ENCODE measurements at regions not wholly inside any gene's neighbourhood (a gene's known extent, or its start where the extent isn't known, plus 50 kb on each side); places are given as distances from the start of the nearest gene placed in this dataset.
"Not testable (repeated sequence)": the region's sequence is repeated elsewhere in the genome, so short reads cannot be mapped to it uniquely, and the experiment has no call there.

GRCh38 chr4:131603705-131604104, 1545.4 kb upstream of the PCDH10 start:
- no peak for DNase-seq

DNA sequence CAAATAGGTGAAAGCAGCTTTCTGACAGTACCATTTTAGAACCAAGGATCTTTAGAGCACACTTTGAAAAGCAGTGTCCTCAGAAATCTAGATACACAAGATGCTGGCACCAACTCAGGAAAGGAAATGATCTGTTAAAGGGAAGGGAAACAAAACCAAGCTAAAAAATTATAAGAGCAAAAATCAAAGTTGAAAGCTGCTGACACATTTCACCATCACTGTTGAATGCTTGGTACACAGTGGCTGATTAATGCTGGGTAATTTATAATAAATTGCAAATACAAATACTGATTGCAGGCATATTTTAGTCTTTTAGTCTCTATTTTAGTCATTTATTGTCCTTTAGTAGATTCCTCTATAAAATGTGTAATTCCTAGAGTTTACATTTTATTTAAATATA, 1540.1 kb upstream of the PCDH10 start:
- no peak for DNase-seq

- DNase-seq: not testable (repeated sequence)
These were observed 1538.6 kb upstream of the PCDH10 start for GRCh38 chr4:131610517-131610916.

- no peak for DNase-seq
These were observed 1535.8 kb upstream of the PCDH10 start for GRCh38 chr4:131613086-131613823.

DNA sequence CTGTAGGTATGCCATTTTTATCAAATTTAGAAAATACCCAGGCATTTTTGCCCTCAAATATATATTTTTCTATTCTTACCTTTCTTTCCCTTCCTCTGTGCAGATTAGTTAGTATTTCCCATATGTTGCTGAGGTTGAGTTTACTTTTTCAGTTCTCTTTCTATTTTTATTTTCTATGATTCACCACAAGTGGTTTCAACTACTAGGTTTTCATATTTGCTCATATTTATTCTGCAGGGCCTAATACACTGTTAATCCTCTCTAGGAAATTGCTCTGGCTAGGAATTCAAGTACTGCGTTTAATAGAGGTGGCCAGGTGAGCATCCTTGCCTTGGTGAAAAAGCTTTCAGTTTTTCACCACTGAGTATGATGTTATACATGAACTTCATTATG, 1535.3 kb upstream of the PCDH10 start:
- no peak for DNase-seq

GRCh38 chr4:131632877-131633276, 1516.2 kb upstream of the PCDH10 start:
- DNase-seq: no peak

- DNase-seq: no peak
These were observed 1513.9 kb upstream of the PCDH10 start for GRCh38 chr4:131635191-131635590.

- no peak for DNase-seq
These were observed 1510.3 kb upstream of the PCDH10 start for GRCh38 chr4:131638781-131639180.

GRCh38 chr4:131644619-131645018, 1504.5 kb upstream of the PCDH10 start:
- no peak for DNase-seq

DNA sequence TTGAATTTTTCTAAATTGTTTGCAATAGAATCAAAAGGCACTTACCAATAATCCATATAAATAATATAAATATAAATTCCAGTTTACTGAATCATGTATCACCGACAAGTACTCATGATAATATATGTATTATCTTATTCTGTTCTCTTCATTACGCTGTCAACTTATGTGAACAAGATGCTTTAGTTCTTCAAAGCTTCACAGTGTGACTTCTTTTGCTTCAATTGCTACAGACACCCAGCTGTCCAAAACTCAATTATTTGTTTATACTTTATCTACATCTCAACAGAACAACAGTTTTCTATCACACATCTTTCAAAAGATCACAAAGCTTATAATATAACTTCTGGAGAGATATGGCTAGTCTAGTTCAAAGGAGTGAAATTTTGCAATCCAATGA, 1499.9 kb upstream of the PCDH10 start:
- no peak for DNase-seq

DNA sequence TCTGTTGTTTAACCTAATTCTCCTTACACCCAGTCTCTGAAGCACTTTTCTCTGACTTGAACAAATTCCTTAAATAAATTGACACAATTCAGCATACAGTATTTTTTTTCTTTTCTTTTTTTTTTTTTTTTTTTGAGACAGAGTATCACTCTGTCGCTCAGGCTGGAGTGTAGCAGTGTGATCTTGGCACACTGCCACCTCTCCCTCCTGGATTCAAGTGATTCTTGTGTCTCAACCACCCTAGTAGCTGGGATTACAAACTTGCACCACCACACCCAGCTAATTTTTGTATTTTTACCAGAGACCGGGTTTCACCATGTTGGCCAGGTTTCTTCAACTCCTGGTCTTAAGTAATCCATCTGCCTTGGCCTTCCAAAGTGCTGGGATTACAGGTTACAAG, 1498.1 kb upstream of the PCDH10 start:
- no peak for DNase-seq

DNA sequence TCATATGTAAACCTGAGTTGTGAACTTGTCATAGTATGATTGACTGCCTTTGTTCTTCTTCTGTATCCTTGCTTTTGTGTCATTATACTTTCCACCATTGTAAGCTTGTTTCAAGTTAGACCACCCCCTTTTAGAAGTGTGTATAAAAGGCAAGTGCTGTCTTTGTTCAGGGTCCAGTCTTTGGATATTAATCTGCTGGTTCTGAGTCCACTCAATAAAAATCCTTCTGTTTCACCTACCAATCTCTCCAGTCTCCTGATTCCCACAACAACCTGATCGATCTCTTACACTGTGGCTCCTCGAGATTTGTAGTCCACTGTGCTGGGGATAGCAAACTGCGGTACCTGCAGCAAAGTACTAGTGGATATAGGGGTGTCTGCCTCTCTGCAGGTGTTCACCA, 1465.8 kb upstream of the PCDH10 start:
- DNase-seq: not testable (repeated sequence)

DNA sequence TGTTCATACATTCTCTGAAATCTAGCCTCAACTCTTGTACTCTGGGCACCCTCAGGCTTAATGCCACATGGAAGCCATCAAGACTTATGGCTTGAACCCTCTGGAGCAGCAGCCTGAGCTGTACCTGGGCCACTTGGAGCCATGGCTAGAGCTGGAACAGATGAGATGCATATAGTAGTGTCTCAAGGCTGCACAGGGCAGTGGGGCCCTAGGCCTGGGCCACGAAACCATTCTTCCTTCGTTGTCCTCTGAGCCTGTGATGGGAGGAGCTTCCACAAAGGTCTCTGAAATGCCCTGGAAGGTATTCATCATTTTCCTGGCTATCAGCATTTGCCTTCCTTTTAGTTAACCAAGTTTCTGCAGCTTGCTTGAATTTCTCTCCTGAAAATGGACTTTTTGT, 1427.2 kb upstream of the PCDH10 start:
- DNase-seq: no peak

GRCh38 chr4:131723069-131723468, 1426.0 kb upstream of the PCDH10 start:
- not testable (repeated sequence) for DNase-seq

GRCh38 chr4:131724847-131725246, 1424.2 kb upstream of the PCDH10 start:
- DNase-seq: peak; percentile 32 to 34

- not testable (repeated sequence) for DNase-seq
These were observed 1423.6 kb upstream of the PCDH10 start for GRCh38 chr4:131725521-131725920.

DNA sequence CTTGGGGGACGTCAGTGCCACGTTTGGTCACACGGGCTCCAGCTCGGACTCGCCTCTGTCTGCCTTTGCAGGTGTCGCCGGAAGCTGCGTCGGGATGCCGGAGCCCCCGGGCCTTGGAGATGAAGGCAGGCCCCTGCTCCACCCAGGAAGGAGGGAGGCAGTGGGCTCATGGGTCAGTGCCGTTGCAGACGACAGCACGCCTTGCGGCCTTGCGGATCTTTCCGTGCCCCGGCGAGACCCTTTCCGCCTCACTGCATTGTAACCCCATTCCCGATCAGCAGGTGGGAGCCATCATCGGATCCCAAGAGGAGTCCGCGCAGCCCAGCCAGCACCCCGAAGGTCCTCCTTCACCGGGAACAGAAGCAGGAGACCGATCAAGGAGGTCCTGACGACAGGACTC, 1422.2 kb upstream of the PCDH10 start:
- not testable (repeated sequence) for DNase-seq

DNA sequence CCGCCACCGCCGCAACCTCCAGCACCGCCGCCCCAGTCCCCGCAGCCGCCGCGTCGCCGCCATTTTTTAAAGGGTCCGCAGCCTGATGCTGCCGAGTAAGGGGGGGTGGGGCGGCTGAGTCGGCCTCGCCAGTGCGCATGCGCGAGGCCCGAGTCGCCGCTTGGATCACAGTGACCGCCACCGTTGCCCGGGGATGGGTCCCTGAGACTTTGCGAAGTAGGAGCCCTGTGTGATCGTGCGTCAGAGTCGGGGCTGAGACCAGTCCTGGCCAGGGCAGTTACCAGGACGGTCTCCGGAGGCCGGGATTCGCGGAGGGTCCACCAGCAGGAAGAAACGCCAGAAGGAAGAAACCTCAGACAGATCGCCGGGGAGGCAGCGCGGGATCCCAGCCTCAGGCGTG, 1421.7 kb upstream of the PCDH10 start:
- not testable (repeated sequence) for DNase-seq

GRCh38 chr4:131729205-131729604, 1419.9 kb upstream of the PCDH10 start:
- DNase-seq: not testable (repeated sequence)

- not testable (repeated sequence) for DNase-seq
These were observed 1419.2 kb upstream of the PCDH10 start for GRCh38 chr4:131729716-131730398.

GRCh38 chr4:131730574-131730973, 1418.5 kb upstream of the PCDH10 start:
- not testable (repeated sequence) for DNase-seq

DNA sequence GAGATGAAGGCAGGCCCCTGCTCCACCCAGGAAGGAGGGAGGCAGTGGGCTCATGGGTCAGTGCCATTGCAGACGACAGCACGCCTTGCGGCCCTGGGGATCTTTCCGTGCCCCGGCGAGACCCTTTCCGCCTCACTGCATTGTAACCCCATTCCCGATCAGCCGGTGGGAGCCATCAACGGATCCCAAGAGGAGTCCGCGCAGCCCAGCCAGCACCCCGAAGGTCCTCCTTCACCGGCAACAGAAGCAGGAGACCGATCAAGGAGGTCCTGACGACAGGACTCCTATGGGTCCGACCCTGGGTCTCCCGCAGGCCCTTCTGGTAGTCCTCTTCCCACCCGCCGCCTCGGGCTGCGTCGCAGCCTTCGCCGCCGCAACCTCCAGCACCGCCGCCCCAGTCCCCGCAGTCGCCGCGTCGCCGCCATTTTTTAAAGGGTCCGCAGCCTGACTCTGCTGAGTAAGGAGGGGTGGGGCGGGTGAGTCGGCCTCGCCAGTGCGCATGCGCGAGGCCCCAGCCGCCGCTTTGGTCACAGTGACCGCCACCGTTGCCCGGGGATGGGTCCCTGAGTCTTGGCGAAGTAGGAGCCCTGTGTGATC, 1417.0 kb upstream of the PCDH10 start:
- DNase-seq: not testable (repeated sequence)

DNA sequence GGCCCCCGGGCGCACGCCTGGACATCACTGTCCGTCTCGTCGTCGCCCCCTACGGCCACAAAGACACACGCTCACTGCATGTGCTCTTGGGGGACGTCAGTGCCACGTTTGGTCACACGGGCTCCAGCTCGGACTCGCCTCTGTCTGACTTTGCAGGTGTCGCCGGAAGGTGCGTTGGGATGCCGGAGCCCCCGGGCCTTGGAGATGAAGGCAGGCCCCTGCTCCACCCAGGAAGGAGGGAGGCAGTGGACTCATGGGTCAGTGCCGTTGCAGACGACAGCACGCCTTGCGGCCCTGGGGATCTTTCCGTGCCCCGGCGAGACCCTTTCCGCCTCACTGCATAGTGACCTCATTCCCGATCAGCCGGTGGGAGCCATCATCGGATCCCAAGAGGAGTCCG, 1414.8 kb upstream of the PCDH10 start:
- DNase-seq: not testable (repeated sequence)

- not testable (repeated sequence) for DNase-seq
These were observed 1414.2 kb upstream of the PCDH10 start for GRCh38 chr4:131734851-131735385.
